Left ventricle myocardium inferior (tissue), 1 donor: ENCODE measurements at regions not wholly inside any gene's neighbourhood (a gene's known extent, or its start where the extent isn't known, plus 50 kb on each side); places are given as distances from the start of the nearest gene placed in this dataset.

Experiments
- DNase-seq: peaks from one replicate; pipeline ENCODE4 v3.0.0-alpha.2; 2020
- H3K27ac ChIP-seq: fragments of 200-600 bp; replicated peaks from 2 replicates; pipeline ENCODE4 v1.8.0; 2021
- H3K27me3 ChIP-seq: fragments of 200-600 bp; 2 replicates; pipeline ENCODE4 v1.8.0; 2021; ENCODE audit warnings: low read depth
- H3K36me3 ChIP-seq: fragments of 200-600 bp; 2 replicates; pipeline ENCODE4 v1.8.0; 2021
- H3K4me1 ChIP-seq: fragments of 200-600 bp; 2 replicates; pipeline ENCODE4 v1.8.0; 2021
- H3K4me3 ChIP-seq: fragments of 200-600 bp; 2 replicates; pipeline ENCODE4 v1.8.0; 2021; ENCODE audit warnings: mild to moderate bottlenecking, moderate library complexity
- H3K9me3 ChIP-seq: fragments of 200-600 bp; replicated peaks from 2 replicates; pipeline ENCODE4 v1.8.0; 2021
- CTCF ChIP-seq: fragments of 200-600 bp; IDR thresholded peaks from 2 replicates; pipeline ENCODE4 v1.8.0; 2021; ENCODE audit warnings: antibody characterized with exemption, mild to moderate bottlenecking, borderline replicate concordance
- intact Hi-C: fragments of 100-400 bp; cut with micrococcal nuclease; formaldehyde crosslinking; loops from one replicate; pipeline ENCODE4 v1.11.0; 2022
- donor health status: DM: no; HTN: yes; CAD: no; lungs with severe emphysema.

- Histone ChIP-seq H3K4me3 (no peak overlapping the region), H3K27me3 (peaks cover 78% of the 10 kb centered on the region), H3K36me3 (no peaks in the 10 kb centered on the region), H3K9me3 (peaks cover 51% of the 10 kb centered on the region), H3K27ac (no peak overlapping the region), H3K4me1 (no peaks in the 10 kb centered on the region)
- no peak for DNase-seq
- intact Hi-C loops: no loop called here
- TF ChIP-seq CTCF: no peak
Measured at GRCh38 chr12:113658006-113658655, 186.5 kb upstream of the LHX5 start.

- no peak for TF ChIP-seq CTCF
- H3K4me1 ChIP-seq: no peaks in the 10 kb centered on the region
- H3K27me3 ChIP-seq: peaks cover 78% of the 10 kb centered on the region
- no peak overlapping the region for H3K27ac ChIP-seq
- intact Hi-C loops: no loop called here
- H3K36me3 ChIP-seq: no peaks in the 10 kb centered on the region
- H3K4me3 ChIP-seq: no peak overlapping the region
- no peak for DNase-seq
- H3K9me3 ChIP-seq: peaks cover 53% of the 10 kb centered on the region
Measured at GRCh38 chr12:113655919-113656318, 184.2 kb upstream of the LHX5 start.

- peaks cover 53% of the 10 kb centered on the region for H3K9me3 ChIP-seq
- no peak overlapping the region for H3K4me3 ChIP-seq
- no peak for DNase-seq
- H3K4me1 ChIP-seq: no peaks in the 10 kb centered on the region
- no peak overlapping the region for H3K27ac ChIP-seq
- TF ChIP-seq CTCF: no peak
- intact Hi-C loops: no loop called here
- peaks cover 78% of the 10 kb centered on the region for H3K27me3 ChIP-seq
- H3K36me3 ChIP-seq: no peaks in the 10 kb centered on the region
Measured at GRCh38 chr12:113655479-113655878, 183.8 kb upstream of the LHX5 start.

DNA sequence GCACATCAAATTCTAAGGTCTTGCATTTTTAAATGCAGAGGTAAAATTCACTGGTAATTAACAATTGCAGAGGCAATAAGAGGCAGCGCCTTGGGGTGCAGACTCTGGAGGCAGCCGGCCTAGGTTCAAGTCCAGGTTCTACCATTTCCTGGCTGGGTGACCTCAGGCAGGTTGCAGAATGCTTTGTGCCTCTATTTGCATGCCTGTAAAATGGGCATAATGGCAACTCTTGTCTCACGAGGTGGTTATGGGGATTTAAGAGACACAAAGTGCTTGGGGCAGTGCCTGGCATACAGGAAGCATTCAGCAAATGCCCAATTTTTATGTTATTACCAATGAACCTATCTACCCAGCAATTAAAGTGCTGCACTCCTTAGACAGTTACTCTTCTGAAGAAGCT, 180.0 kb upstream of the LHX5 start:
- TF ChIP-seq CTCF: no peak
- H3K4me1 ChIP-seq: no peaks in the 10 kb centered on the region
- no peaks in the 10 kb centered on the region for H3K36me3 ChIP-seq
- H3K27ac ChIP-seq: no peak overlapping the region
- H3K4me3 ChIP-seq: no peak overlapping the region
- intact Hi-C loops: no loop called here
- peaks cover 89% of the 10 kb centered on the region for H3K27me3 ChIP-seq
- H3K9me3 ChIP-seq: peaks cover 35% of the 10 kb centered on the region
- DNase-seq: no peak

- no peak for DNase-seq
- Histone ChIP-seq H3K9me3 (peaks cover 25% of the 10 kb centered on the region), H3K27me3 (peaks cover 92% of the 10 kb centered on the region), H3K36me3 (no peaks in the 10 kb centered on the region), H3K4me1 (no peaks in the 10 kb centered on the region), H3K27ac (no peak overlapping the region), H3K4me3 (no peak overlapping the region)
- no peak for TF ChIP-seq CTCF
- intact Hi-C loops: no loop called here
Measured at GRCh38 chr12:113650476-113650875, 178.8 kb upstream of the LHX5 start.
